ENCODE measurements at regions not wholly inside any gene's neighbourhood (a gene's known extent, or its start where the extent isn't known, plus 50 kb on each side); places are given as distances from the start of the nearest gene placed in this dataset.

- no peak overlapping the region for H3K27ac ChIP-seq (ENCODE audit: low read depth, low read length)
- Mint-ChIP-seq H3K36me3 (no peaks in the 10 kb centered on the region), H3K9me3 (peaks cover 0 to 12% (median 5%) of the 10 kb centered on the region in 8 donors), H3K27ac (no peak overlapping the region), H3K4me1 (no peaks in the 10 kb centered on the region), H3K4me3 (no peak overlapping the region), H3K27me3 (peaks cover 0 to 7% of the 10 kb centered on the region in 2 donors)
- POLR2A ChIA-PET (ENCODE audit: partially characterized antibody): no interaction called here
- no peaks in the 10 kb centered on the region for H3K4me1 ChIP-seq (ENCODE audit: insufficient read depth, low read length)
- no peaks in the 10 kb centered on the region for H3K27me3 ChIP-seq (ENCODE audit: insufficient read depth, low read length)
- H3K4me3 ChIP-seq (ENCODE audit: low read length in 2 of 2): no peak overlapping the region
- no peaks in the 10 kb centered on the region for H3K9me3 ChIP-seq (ENCODE audit: control insufficient read depth in 1 of 2, low read length in 2 of 2)
- CTCF ChIA-PET (ENCODE audit: partially characterized antibody): no interaction called here
- intact Hi-C loops (cut with micrococcal nuclease): no loop called here
- H3K36me3 ChIP-seq (ENCODE audit: insufficient read depth, low read length): no peaks in the 10 kb centered on the region
- DNase-seq: no peak
Measured at GRCh38 chr20:40335437-40335836, 353.6 kb downstream of the MAFB start.

GRCh38 chr20:40333591-40333990, 355.4 kb downstream of the MAFB start:
- Mint-ChIP-seq H3K4me1 (no peaks in the 10 kb centered on the region), H3K36me3 (no peaks in the 10 kb centered on the region), H3K27me3 (peaks cover 1 to 7% of the 10 kb centered on the region in 2 donors), H3K4me3 (no peak overlapping the region), H3K27ac (no peak overlapping the region), H3K9me3 (peaks cover 0 to 5% (median 2%) of the 10 kb centered on the region in 8 donors)
- Histone ChIP-seq H3K4me1 (ENCODE audit: insufficient read depth, low read length) (no peaks in the 10 kb centered on the region), H3K9me3 (ENCODE audit: control insufficient read depth in 1 of 2, low read length in 2 of 2) (no peaks in the 10 kb centered on the region), H3K27ac (ENCODE audit: low read depth, low read length) (no peak overlapping the region), H3K27me3 (ENCODE audit: insufficient read depth, low read length) (no peaks in the 10 kb centered on the region), H3K36me3 (ENCODE audit: insufficient read depth, low read length) (no peaks in the 10 kb centered on the region), H3K4me3 (ENCODE audit: low read length in 2 of 2) (no peak overlapping the region)
- ChIA-PET POLR2A (ENCODE audit: partially characterized antibody) (no interaction called here), CTCF (ENCODE audit: partially characterized antibody) (no interaction called here)
- DNase-seq: no peak
- intact Hi-C loops (cut with micrococcal nuclease): no loop called here

- H3K9me3 Mint-ChIP-seq: peaks cover 0 to 5% (median 2%) of the 10 kb centered on the region in 8 donors
- no peak overlapping the region for H3K4me3 Mint-ChIP-seq
- no peaks in the 10 kb centered on the region for H3K4me1 Mint-ChIP-seq
- H3K27ac Mint-ChIP-seq: no peak overlapping the region
- DNase-seq: no peak
- intact Hi-C loops (cut with micrococcal nuclease): no loop called here
- CTCF ChIA-PET (ENCODE audit: partially characterized antibody): interaction anchor here (1.2 to 1.4 kb wide), 2 partner anchors 9 to 11 kb away, joined by 3 to 5 read pairs; no protein-coding TSS in a partner anchor
- Histone ChIP-seq H3K27me3 (ENCODE audit: insufficient read depth, low read length) (no peaks in the 10 kb centered on the region), H3K36me3 (ENCODE audit: insufficient read depth, low read length) (no peaks in the 10 kb centered on the region), H3K4me1 (ENCODE audit: insufficient read depth, low read length) (no peaks in the 10 kb centered on the region), H3K27ac (ENCODE audit: low read depth, low read length) (no peak overlapping the region), H3K9me3 (ENCODE audit: control insufficient read depth in 1 of 2, low read length in 2 of 2) (no peaks in the 10 kb centered on the region), H3K4me3 (ENCODE audit: low read length in 2 of 2) (no peak overlapping the region)
- H3K27me3 Mint-ChIP-seq: peaks cover 3 to 5% of the 10 kb centered on the region in 2 donors
- H3K36me3 Mint-ChIP-seq: no peaks in the 10 kb centered on the region
- POLR2A ChIA-PET (ENCODE audit: partially characterized antibody): no interaction called here
Measured at GRCh38 chr20:40331807-40332560, 357.1 kb downstream of the MAFB start.

- Histone ChIP-seq H3K4me3 (ENCODE audit: low read length in 2 of 2) (no peak overlapping the region), H3K4me1 (ENCODE audit: insufficient read depth, low read length) (no peaks in the 10 kb centered on the region), H3K9me3 (ENCODE audit: control insufficient read depth in 1 of 2, low read length in 2 of 2) (no peaks in the 10 kb centered on the region), H3K27ac (ENCODE audit: low read depth, low read length) (no peak overlapping the region), H3K27me3 (ENCODE audit: insufficient read depth, low read length) (no peaks in the 10 kb centered on the region), H3K36me3 (ENCODE audit: insufficient read depth, low read length) (no peaks in the 10 kb centered on the region)
- no peak overlapping the region for H3K27ac Mint-ChIP-seq
- intact Hi-C loops (cut with micrococcal nuclease): no loop called here
- POLR2A ChIA-PET (ENCODE audit: partially characterized antibody): no interaction called here
- CTCF ChIA-PET (ENCODE audit: partially characterized antibody): interaction anchor here (1.4 kb wide), 1 partner anchor 10 kb away, joined by 5 read pairs; no protein-coding TSS in a partner anchor
- no peaks in the 10 kb centered on the region for H3K4me1 Mint-ChIP-seq
- H3K36me3 Mint-ChIP-seq: no peaks in the 10 kb centered on the region
- no peak overlapping the region for H3K4me3 Mint-ChIP-seq
- peaks cover 0 to 5% (median 2%) of the 10 kb centered on the region in 8 donors for H3K9me3 Mint-ChIP-seq
- DNase-seq: no peak
- peaks cover 3 to 6% of the 10 kb centered on the region in 2 donors for H3K27me3 Mint-ChIP-seq
Measured at GRCh38 chr20:40331249-40331648, 357.8 kb downstream of the MAFB start.

GRCh38 chr20:40329321-40329720, 359.7 kb downstream of the MAFB start:
- H3K27me3 ChIP-seq (ENCODE audit: insufficient read depth, low read length): no peaks in the 10 kb centered on the region

GRCh38 chr20:40326784-40327183, 362.3 kb downstream of the MAFB start:
- POLR2A ChIA-PET (ENCODE audit: partially characterized antibody): no interaction called here
- H3K4me1 Mint-ChIP-seq: no peaks in the 10 kb centered on the region
- no peak for DNase-seq
- CTCF ChIA-PET (ENCODE audit: partially characterized antibody): no interaction called here
- no peak overlapping the region for H3K27ac Mint-ChIP-seq
- Histone ChIP-seq H3K27ac (ENCODE audit: low read depth, low read length) (no peak overlapping the region), H3K4me3 (ENCODE audit: low read length in 2 of 2) (no peak overlapping the region), H3K27me3 (ENCODE audit: insufficient read depth, low read length) (no peaks in the 10 kb centered on the region), H3K4me1 (ENCODE audit: insufficient read depth, low read length) (no peaks in the 10 kb centered on the region), H3K9me3 (ENCODE audit: control insufficient read depth in 1 of 2, low read length in 2 of 2) (no peaks in the 10 kb centered on the region), H3K36me3 (ENCODE audit: insufficient read depth, low read length) (no peaks in the 10 kb centered on the region)
- no peak overlapping the region for H3K4me3 Mint-ChIP-seq
- H3K27me3 Mint-ChIP-seq: peaks cover 2 to 6% of the 10 kb centered on the region in 2 donors
- no peaks in the 10 kb centered on the region for H3K36me3 Mint-ChIP-seq
- peaks cover 0 to 3% (median 0%) of the 10 kb centered on the region in 8 donors for H3K9me3 Mint-ChIP-seq
- intact Hi-C loops (cut with micrococcal nuclease): no loop called here

More at GRCh38 chr20:40329321-40329720, 359.7 kb downstream of the MAFB start:
- Mint-ChIP-seq H3K4me3 (no peak overlapping the region), H3K36me3 (no peaks in the 10 kb centered on the region), H3K9me3 (peaks cover 0 to 3% (median 0%) of the 10 kb centered on the region in 8 donors), H3K27ac (no peak overlapping the region), H3K4me1 (no peaks in the 10 kb centered on the region), H3K27me3 (peaks cover 2 to 3% of the 10 kb centered on the region in 2 donors)
- H3K4me3 ChIP-seq (ENCODE audit: low read length in 2 of 2): no peak overlapping the region
- no peaks in the 10 kb centered on the region for H3K9me3 ChIP-seq (ENCODE audit: control insufficient read depth in 1 of 2, low read length in 2 of 2)
- intact Hi-C loops (cut with micrococcal nuclease): no loop called here
- POLR2A ChIA-PET (ENCODE audit: partially characterized antibody): no interaction called here
- H3K36me3 ChIP-seq (ENCODE audit: insufficient read depth, low read length): no peaks in the 10 kb centered on the region
- DNase-seq: no peak
- H3K4me1 ChIP-seq (ENCODE audit: insufficient read depth, low read length): no peaks in the 10 kb centered on the region
- CTCF ChIA-PET (ENCODE audit: partially characterized antibody): no interaction called here
- no peak overlapping the region for H3K27ac ChIP-seq (ENCODE audit: low read depth, low read length)

- Mint-ChIP-seq H3K36me3 (no peaks in the 10 kb centered on the region), H3K4me3 (no peak overlapping the region), H3K9me3 (peaks cover 0 to 3% (median 0%) of the 10 kb centered on the region in 8 donors), H3K27me3 (peaks cover 2 to 6% of the 10 kb centered on the region in 2 donors), H3K27ac (no peak overlapping the region), H3K4me1 (no peaks in the 10 kb centered on the region)
- Histone ChIP-seq H3K4me1 (ENCODE audit: insufficient read depth, low read length) (no peaks in the 10 kb centered on the region), H3K4me3 (ENCODE audit: low read length in 2 of 2) (no peak overlapping the region), H3K36me3 (ENCODE audit: insufficient read depth, low read length) (no peaks in the 10 kb centered on the region), H3K9me3 (ENCODE audit: control insufficient read depth in 1 of 2, low read length in 2 of 2) (no peaks in the 10 kb centered on the region), H3K27me3 (ENCODE audit: insufficient read depth, low read length) (no peaks in the 10 kb centered on the region), H3K27ac (ENCODE audit: low read depth, low read length) (no peak overlapping the region)
- intact Hi-C loops (cut with micrococcal nuclease): no loop called here
- DNase-seq: no peak
- ChIA-PET CTCF (ENCODE audit: partially characterized antibody) (no interaction called here), POLR2A (ENCODE audit: partially characterized antibody) (no interaction called here)
Measured at GRCh38 chr20:40325006-40325568, 363.9 kb downstream of the MAFB start.
